Epithelial cell of esophagus (primary cell): ENCODE measurements at regions not wholly inside any gene's neighbourhood (a gene's known extent, or its start where the extent isn't known, plus 50 kb on each side); places are given as distances from the start of the nearest gene placed in this dataset.
A peak's percentile ranks its signal among the peaks of the same experiment; 100 is the strongest.
"Not testable (repeated sequence)": the region's sequence is repeated elsewhere in the genome, so short reads cannot be mapped to it uniquely, and the experiment has no call there.

ENCODE experiments used
- DNase-seq: peaks from one replicate; pipeline ENCODE4 v3.0.0; 2010; ENCODE audit warnings: low read depth
- H3K4me3 ChIP-seq: 2 replicates; pipeline ENCODE4 v1.5.1; 2011; ENCODE audit warnings: mild to moderate bottlenecking, low read length, control low read depth
- TF ChIP-seq, protein P1 (sequence below): IDR thresholded peaks from 2 replicates; pipeline ENCODE4 v1.5.1; 2011; ENCODE audit warnings: low read depth, mild to moderate bottlenecking, low read length, control low read depth, inconsistent platforms; ENCODE audit not compliant: insufficient read depth; ENCODE audit errors: missing control alignments

DNA sequence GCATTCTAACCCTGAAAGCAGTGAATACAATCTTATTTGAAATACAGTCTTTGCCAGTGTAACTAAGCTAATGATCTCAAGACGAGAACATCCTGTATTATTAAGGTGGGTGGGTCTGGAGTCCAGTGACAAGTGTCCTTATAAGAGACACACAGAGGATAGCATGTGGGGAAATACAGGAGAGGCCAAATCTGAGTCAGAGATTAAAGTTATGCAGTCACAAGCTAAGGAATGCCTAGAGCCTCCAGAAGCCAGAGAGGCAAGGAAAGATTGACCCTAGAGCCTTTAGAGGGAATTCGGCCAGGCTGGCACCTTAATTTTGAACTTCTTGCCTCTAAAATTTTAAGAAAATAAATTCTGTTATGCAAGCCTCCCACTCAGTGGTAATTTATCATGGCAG, 87.5 kb upstream of the HGF start:
- TF ChIP-seq, protein P1, sequence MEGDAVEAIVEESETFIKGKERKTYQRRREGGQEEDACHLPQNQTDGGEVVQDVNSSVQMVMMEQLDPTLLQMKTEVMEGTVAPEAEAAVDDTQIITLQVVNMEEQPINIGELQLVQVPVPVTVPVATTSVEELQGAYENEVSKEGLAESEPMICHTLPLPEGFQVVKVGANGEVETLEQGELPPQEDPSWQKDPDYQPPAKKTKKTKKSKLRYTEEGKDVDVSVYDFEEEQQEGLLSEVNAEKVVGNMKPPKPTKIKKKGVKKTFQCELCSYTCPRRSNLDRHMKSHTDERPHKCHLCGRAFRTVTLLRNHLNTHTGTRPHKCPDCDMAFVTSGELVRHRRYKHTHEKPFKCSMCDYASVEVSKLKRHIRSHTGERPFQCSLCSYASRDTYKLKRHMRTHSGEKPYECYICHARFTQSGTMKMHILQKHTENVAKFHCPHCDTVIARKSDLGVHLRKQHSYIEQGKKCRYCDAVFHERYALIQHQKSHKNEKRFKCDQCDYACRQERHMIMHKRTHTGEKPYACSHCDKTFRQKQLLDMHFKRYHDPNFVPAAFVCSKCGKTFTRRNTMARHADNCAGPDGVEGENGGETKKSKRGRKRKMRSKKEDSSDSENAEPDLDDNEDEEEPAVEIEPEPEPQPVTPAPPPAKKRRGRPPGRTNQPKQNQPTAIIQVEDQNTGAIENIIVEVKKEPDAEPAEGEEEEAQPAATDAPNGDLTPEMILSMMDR = no peak
- DNase-seq = peak; percentile 27
- no peak overlapping the region for H3K4me3 ChIP-seq

DNA sequence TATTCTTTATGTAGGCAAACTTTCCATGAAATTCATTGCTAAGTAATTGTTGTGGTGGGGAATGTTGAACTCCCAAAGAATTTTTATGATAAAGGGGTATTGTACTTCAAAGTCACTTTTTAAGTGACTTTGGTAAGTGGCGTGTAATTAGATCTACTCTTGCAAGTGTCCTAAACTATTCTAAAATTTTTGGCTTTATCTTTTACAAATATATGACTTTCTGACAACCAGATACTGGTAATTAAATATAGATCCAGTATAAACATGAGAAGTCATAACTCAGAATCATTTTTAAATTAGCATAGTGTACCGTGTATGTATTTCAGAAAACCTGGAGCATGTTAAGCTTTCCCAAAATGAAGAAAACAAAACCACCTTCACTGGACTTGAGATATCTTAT, 84.7 kb upstream of the HGF start:
- TF ChIP-seq, protein P1 = no peak
- no peak for DNase-seq
- no peak overlapping the region for H3K4me3 ChIP-seq

- H3K4me3 ChIP-seq = no peak overlapping the region
- DNase-seq = peak; percentile 51
- TF ChIP-seq, protein P1 = no peak
Measured at GRCh38 chr7:81852701-81853100, 82.9 kb upstream of the HGF start.

DNA sequence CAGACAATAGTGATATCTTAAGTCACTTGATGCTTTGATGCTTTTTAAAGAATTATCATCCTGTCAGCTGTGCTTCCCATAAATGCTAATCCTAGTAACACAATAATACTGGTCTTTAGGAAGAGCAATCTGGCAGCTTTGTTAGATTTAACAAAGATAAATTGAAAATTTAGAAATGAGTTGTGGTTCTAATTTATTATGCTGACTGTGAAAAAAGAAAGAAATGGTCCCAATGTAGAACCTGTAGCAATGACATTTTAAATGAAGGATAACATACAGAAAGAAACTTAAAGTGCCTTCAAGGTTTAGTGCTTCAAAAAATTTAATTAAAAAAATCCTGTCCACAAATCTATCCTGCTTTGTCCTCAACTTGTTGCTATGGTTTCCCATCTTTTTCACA, 81.6 kb upstream of the HGF start:
- TF ChIP-seq, protein P1 = no peak
- DNase-seq = no peak
- no peak overlapping the region for H3K4me3 ChIP-seq

- peak; percentile 74 for DNase-seq
- TF ChIP-seq, protein P1 = no peak
- no peak overlapping the region for H3K4me3 ChIP-seq
Measured at GRCh38 chr7:81846398-81846797, 76.6 kb upstream of the HGF start.

DNA sequence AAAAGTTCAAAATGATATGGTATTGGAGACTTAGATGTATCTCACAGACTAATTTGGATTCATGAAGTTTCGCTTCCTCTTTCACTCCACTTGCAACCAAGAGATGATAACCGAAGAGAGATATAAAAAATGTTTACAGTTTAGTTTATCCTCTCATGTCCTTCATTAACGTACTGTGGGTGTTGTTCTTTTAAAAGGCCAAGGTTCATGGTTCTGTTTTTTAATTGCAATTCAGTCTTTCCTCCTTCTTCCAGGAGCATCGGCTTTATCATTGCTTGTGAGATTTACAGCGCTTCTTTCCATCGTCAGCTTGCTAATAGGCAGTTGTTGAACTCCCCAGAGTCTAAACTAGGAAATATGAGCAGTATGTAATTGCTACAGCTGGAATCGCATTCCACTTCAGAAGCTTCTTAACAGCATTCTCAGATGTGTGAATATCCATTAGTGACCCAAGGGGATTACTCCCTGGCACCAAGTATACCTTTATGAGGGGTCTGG, 75.9 kb upstream of the HGF start:
- no peak for DNase-seq
- no peak overlapping the region for H3K4me3 ChIP-seq
- TF ChIP-seq, protein P1 = no peak

DNA sequence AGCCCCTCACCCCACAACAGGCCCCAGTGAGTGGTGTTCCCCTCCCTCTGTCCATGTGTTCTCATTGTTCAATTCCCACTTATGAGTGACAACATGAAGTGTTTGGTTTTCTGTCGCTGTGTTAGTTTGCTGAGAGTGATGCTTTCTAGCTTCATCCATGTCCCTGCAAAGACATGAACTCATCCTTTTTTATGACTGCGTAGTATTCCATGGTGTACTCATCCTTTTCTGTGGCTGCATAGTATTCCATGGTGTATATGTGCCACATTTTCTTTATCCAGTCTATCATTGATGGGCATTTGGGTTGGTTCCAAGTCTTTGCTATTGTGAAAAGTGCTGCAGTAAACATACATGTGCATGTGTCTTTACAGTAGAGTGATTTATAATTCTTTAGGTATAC, 73.8 kb upstream of the HGF start:
- not testable (repeated sequence) for DNase-seq, H3K4me3 ChIP-seq
